ENCODE measurements at regions not wholly inside any gene's neighbourhood (a gene's known extent, or its start where the extent isn't known, plus 50 kb on each side); places are given as distances from the start of the nearest gene placed in this dataset.

- Histone ChIP-seq H2BK20ac (ENCODE audit: low read depth, low read length) (no peak overlapping the region), H2BK120ac (ENCODE audit: low read depth, low read length) (no peak overlapping the region), H3K14ac (replicated peaks; ENCODE audit: low read depth, low read length) (no peak overlapping the region), H2AFZ (replicated peaks; ENCODE audit: low read length, poor library complexity) (no peak overlapping the region), H3K23ac (ENCODE audit: low read depth, low read length) (no peak overlapping the region), H3K27me3 (ENCODE audit: control insufficient read depth, insufficient read depth, low read length) (no peaks in the 10 kb centered on the region), H2AK5ac (ENCODE audit: low read depth, low read length) (no peak overlapping the region), H3K27ac (ENCODE audit: insufficient read depth, low read length) (no peak overlapping the region), H3K18ac (ENCODE audit: low read depth, low read length) (no peak overlapping the region), H4K8ac (ENCODE audit: low read depth in 2 of 2, low read length in 2 of 2) (no peak overlapping the region), H3K56ac (ENCODE audit: extremely low read depth, insufficient read depth, low read length) (no peak overlapping the region), H3K9ac (ENCODE audit: low read depth, low read length) (no peak overlapping the region), H2AK9ac (replicated peaks; ENCODE audit: low read depth, low read length, poor library complexity) (no peak overlapping the region), H3K36me3 (ENCODE audit: control insufficient read depth, insufficient read depth, low read length) (no peaks in the 10 kb centered on the region), H2BK5ac (ENCODE audit: low read depth, low read length, poor library complexity, severe bottlenecking) (no peak overlapping the region), H3K4me1 (ENCODE audit: control insufficient read depth, insufficient read depth, low read length) (no peaks in the 10 kb centered on the region), H4K20me1 (ENCODE audit: insufficient read depth, low read length) (no peaks in the 10 kb centered on the region), H4K5ac (ENCODE audit: low read depth, low read length) (no peak overlapping the region), H4K91ac (ENCODE audit: insufficient read depth, low read depth, low read length) (no peak overlapping the region), H3K4ac (ENCODE audit: low read depth, low read length) (no peak overlapping the region), H3K9me3 (ENCODE audit: control insufficient read depth, insufficient read depth, low read length) (peaks cover 14% of the 10 kb centered on the region), H3K79me1 (ENCODE audit: low read depth in 1 of 2, low read length in 2 of 2) (no peaks in the 10 kb centered on the region), H2BK15ac (ENCODE audit: low read depth, low read length) (no peak overlapping the region), H3K4me3 (ENCODE audit: insufficient read depth, low read depth, low read length) (no peak overlapping the region), H3K4me2 (ENCODE audit: low read depth, low read length) (no peak overlapping the region), H3K9me1 (ENCODE audit: insufficient read depth, low read length) (no peaks in the 10 kb centered on the region)
- TF ChIP-seq NFE2L2 (IDR thresholded peaks at IDR 0.05; ENCODE audit: low read depth, low read length) (no peak), POLR2A (IDR thresholded peaks at IDR 0.05; ENCODE audit: low read depth, low read length) (no peak), FOS (IDR thresholded peaks at IDR 0.05; ENCODE audit: low read depth, low read length) (no peak), SMC3 (IDR thresholded peaks at IDR 0.05; ENCODE audit: low read depth, low read length) (no peak), MAFK (IDR thresholded peaks at IDR 0.05; ENCODE audit: low read depth, low read length) (no peak), CEBPB (IDR thresholded peaks at IDR 0.05; ENCODE audit: low read depth, low read length) (no peak), CHD1 (IDR thresholded peaks at IDR 0.05; ENCODE audit: low read depth, low read length) (no peak), CTCF (conservative IDR thresholded peaks at IDR 0.05; ENCODE audit: low read depth, low read length) (no peak), RFX5 (IDR thresholded peaks at IDR 0.05; ENCODE audit: low read depth, low read length) (no peak), USF2 (IDR thresholded peaks at IDR 0.05; ENCODE audit: low read depth, low read length) (no peak), RCOR1 (IDR thresholded peaks at IDR 0.05; ENCODE audit: insufficient replicate concordance, low read length) (no peak), BHLHE40 (IDR thresholded peaks at IDR 0.05; ENCODE audit: low read depth, low read length) (no peak), MAZ (IDR thresholded peaks at IDR 0.05; ENCODE audit: borderline replicate concordance, low read depth, low read length) (no peak), ELK1 (IDR thresholded peaks at IDR 0.05; ENCODE audit: borderline replicate concordance, low read depth, low read length) (no peak), MXI1 (IDR thresholded peaks at IDR 0.05; ENCODE audit: borderline replicate concordance, low read depth, low read length) (no peak), RAD21 (IDR thresholded peaks at IDR 0.05; ENCODE audit: low read length) (no peak)
- in situ Hi-C loops (cut with MboI; ENCODE audit: low sequenced_read_pairs) (no loop called here), intact Hi-C loops (cut with micrococcal nuclease) (no loop called here), dilution Hi-C loops (cut with HindIII; ENCODE audit: low sequenced_read_pairs, unreplicated experiment) (no loop called here)
- ATAC-seq (ENCODE audit: low read depth) (no peak), DNase-seq (no peak)
- no CpG with 5 or more reads among the region's 3 CpGs for WGBS, 2 experiments (ENCODE audit: extremely low coverage in 2 of 2, insufficient read length in 1 of 2)
- POLR2A ChIA-PET (ENCODE audit: unreplicated experiment): no interaction called here
- CTCF ChIA-PET: no interaction called here
- BruUV-seq (replicated peaks): no TSS peak
Measured at GRCh38 chr2:16136461-16137035, 196.2 kb downstream of the MYCN start.

Data from IMR-90 (cell line).